Neutrophil (primary cell): ENCODE measurements at regions not wholly inside any gene's neighbourhood (a gene's known extent, or its start where the extent isn't known, plus 50 kb on each side); places are given as distances from the start of the nearest gene placed in this dataset.
"Not testable (repeated sequence)": the region's sequence is repeated elsewhere in the genome, so short reads cannot be mapped to it uniquely, and the experiment has no call there.

ENCODE experiments used
- H3K27ac ChIP-seq: fragments of 200-600 bp; sonication (generic); 2 replicates; pipeline ENCODE4 v1.5.1; 2016; ENCODE audit warnings: mild to moderate bottlenecking, moderate library complexity
- H3K27me3 ChIP-seq: fragments of 200-600 bp; sonication (generic); 2 replicates; pipeline ENCODE4 v1.6.0; 2016; ENCODE audit warnings: mild to moderate bottlenecking
- H3K36me3 ChIP-seq: fragments of 200-600 bp; sonication (generic); 2 replicates; pipeline ENCODE4 v1.5.1; 2017
- H3K4me1 ChIP-seq, 2 experiments: fragments of 200-600 bp in 1 of 2; sonication (generic) in 1 of 2; 1 replicate in 1 of 2; 2 replicates in 1 of 2; pipeline versions ENCODE4 v1.5.1 to v1.6.1; 2013 to 2016; ENCODE audit warnings: low read depth in 1 of 2, low read length in 1 of 2, mild to moderate bottlenecking in 1 of 2, moderate library complexity in 1 of 2; ENCODE audit not compliant: control insufficient read depth in 1 of 2, insufficient read depth in 1 of 2
- H3K4me3 ChIP-seq, 2 experiments: fragments of 200-600 bp in 1 of 2; sonication (generic) in 1 of 2; 1 replicate in 1 of 2; 2 replicates in 1 of 2; pipeline ENCODE4 v1.5.1; 2013 to 2016; ENCODE audit warnings: low read depth in 1 of 2, low read length in 1 of 2, mild to moderate bottlenecking in 1 of 2, moderate library complexity in 1 of 2
- H3K9me3 ChIP-seq: fragments of 200-600 bp; sonication (generic); 2 replicates; pipeline ENCODE4 v1.5.1; 2016
- TF ChIP-seq, protein P1 (sequence below): fragments of 200-600 bp; sonication (generic); IDR thresholded peaks from 2 replicates; pipeline ENCODE4 v1.5.1; 2016; ENCODE audit warnings: antibody characterized with exemption

DNA sequence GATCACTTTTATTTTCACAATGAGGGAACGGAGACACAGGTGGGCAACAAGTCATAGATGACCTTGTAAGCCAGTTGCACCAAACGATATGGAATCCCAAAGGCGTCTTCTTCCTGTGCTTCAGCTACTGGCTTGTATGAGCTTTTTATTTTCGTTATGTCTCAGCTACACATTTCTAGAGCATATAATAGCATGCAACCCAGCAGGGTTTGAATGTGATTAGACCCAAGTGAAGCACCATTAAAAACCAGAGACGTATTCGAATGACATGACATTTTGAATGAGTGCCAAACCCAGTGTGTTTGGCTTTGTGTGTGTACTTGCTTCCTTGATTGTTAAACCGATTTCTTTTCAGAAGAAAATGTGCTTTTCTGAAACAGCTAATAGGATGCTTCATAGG lies 963.2 kb upstream of the CELF2 start:
- no peaks in the 10 kb centered on the region for H3K36me3 ChIP-seq
- H3K4me3 ChIP-seq: no peak overlapping the region
- TF ChIP-seq, protein P1, sequence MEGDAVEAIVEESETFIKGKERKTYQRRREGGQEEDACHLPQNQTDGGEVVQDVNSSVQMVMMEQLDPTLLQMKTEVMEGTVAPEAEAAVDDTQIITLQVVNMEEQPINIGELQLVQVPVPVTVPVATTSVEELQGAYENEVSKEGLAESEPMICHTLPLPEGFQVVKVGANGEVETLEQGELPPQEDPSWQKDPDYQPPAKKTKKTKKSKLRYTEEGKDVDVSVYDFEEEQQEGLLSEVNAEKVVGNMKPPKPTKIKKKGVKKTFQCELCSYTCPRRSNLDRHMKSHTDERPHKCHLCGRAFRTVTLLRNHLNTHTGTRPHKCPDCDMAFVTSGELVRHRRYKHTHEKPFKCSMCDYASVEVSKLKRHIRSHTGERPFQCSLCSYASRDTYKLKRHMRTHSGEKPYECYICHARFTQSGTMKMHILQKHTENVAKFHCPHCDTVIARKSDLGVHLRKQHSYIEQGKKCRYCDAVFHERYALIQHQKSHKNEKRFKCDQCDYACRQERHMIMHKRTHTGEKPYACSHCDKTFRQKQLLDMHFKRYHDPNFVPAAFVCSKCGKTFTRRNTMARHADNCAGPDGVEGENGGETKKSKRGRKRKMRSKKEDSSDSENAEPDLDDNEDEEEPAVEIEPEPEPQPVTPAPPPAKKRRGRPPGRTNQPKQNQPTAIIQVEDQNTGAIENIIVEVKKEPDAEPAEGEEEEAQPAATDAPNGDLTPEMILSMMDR: no peak
- no peak overlapping the region for H3K27ac ChIP-seq
- no peaks in the 10 kb centered on the region for H3K9me3 ChIP-seq
- H3K27me3 ChIP-seq: no peaks in the 10 kb centered on the region
- H3K4me1 ChIP-seq: no peaks in the 10 kb centered on the region

DNA sequence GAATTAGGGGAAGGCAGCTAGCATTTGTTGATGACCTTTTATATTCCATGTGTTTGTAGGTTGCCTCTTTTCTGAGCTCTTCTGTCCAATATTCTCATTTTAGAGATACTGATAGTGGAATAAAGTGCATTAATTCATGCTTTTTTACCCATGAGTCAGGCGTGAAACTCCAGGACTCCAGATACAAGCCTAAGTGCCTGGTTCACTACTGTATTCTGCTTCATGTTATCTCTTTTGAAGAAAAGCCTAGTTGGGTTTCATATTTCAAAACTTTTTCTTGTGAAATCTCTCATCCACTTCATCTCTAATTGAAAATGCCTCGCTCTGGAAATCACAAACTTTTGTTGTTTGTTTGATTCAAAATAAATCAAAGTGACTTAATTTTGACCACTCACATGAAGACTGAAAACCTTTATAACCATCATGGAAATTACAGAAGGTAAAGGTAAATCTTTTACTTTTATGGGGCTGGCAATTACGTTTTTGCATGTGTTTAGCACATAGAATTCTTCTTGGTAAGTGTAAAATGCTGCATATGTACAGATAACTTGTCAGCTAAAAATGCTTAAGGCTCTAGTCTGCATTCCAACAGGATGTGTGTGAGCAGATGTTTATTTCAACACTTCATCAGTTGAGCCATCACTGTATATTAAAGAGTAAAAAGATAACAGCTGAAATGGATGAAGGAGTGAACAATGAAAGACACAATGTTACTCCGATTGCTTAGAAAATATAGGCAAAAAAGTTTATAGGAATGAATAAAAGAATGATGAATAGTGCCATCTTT lies 961.8 kb upstream of the CELF2 start:
- Histone ChIP-seq H3K36me3 (no peaks in the 10 kb centered on the region), H3K4me3 (no peak overlapping the region), H3K9me3 (no peaks in the 10 kb centered on the region), H3K27me3 (no peaks in the 10 kb centered on the region), H3K27ac (no peak overlapping the region), H3K4me1 (no peaks in the 10 kb centered on the region)
- TF ChIP-seq, protein P1: no peak

DNA sequence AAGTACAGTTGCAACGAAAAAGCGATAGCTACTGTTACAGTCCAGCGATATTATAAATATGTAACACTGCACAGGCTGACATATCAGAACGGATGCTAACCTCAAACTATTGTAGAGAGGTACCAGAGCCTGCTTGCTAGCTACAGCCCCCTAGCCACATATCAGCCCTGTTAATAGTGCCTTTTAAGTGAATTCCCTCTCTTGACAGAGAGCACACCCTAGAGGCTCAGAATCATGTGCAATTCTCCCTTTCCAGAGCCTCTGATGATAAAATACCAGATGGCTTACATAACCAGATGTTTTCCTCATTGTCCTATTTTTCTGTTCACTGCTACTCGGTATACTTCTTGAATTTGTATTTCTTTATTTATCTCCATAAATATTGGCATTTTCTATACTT lies 960.7 kb upstream of the CELF2 start:
- Histone ChIP-seq H3K27me3 (no peaks in the 10 kb centered on the region), H3K9me3 (no peaks in the 10 kb centered on the region), H3K4me1 (no peaks in the 10 kb centered on the region), H3K36me3 (no peaks in the 10 kb centered on the region), H3K4me3 (no peak overlapping the region), H3K27ac (no peak overlapping the region)
- TF ChIP-seq, protein P1: no peak

DNA sequence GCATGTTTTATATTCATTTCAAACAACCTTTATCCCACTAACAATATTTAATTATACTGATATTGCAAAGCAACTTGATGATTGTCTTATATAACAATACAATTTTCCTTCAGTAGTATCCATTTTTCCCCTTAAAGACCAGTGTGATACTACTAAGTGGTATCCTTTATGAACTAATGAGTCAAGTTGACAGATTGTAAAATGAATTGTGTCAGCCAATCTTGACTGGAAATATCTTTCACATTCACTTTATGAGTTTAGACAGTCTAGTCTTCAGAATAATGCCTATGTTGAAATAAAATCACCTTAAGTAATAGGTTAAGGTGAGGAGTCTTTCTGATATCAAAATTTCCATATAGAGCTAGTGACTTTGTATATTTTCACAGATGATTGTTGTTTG lies 950.0 kb upstream of the CELF2 start:
- no peaks in the 10 kb centered on the region for H3K9me3 ChIP-seq
- TF ChIP-seq, protein P1: no peak
- no peak overlapping the region for H3K27ac ChIP-seq
- H3K4me3 ChIP-seq: no peak overlapping the region
- no peaks in the 10 kb centered on the region for H3K27me3 ChIP-seq
- H3K4me1 ChIP-seq: no peaks in the 10 kb centered on the region
- H3K36me3 ChIP-seq: no peaks in the 10 kb centered on the region

DNA sequence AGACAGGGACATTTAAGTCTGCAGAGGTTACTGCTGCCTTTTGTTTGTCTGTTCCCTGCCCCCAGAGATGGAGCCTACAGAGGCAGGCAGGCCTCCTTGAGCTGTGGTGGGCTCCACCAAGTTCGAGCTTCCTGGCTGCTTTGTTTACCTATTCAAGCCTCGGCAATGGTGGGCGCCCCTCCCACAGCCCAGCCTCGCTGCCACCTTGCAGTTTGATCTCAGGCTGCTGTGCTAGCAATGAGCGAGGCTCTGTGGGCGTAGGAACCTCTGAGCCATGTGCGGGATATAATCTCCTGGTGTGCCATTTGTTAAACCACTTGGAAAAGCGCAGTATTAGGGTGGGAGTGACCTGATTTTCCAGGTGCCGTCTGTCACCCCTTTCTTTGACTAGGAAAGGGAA lies 942.8 kb upstream of the CELF2 start:
- not testable (repeated sequence) for H3K27me3 ChIP-seq, H3K27ac ChIP-seq, H3K9me3 ChIP-seq, H3K4me1 ChIP-seq, H3K36me3 ChIP-seq, H3K4me3 ChIP-seq

DNA sequence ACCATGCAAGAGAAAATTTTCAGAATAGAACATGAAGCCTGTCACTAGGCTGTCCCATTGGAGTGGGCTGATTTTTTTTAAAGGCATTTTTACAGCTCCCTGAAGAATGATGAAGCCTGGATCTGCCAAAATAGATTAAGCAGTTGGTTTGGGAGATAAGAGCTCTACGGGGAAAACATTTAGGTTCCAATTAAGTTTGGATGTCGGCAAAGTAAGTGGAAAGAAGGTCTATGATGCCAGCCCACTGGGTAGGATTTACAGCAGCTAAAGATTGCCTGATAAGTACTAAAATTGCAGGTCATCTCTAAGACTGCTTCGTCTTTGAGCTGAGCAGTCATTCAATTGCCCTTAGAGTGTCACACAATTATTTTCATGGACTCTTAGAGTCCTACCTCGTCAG lies 939.2 kb upstream of the CELF2 start:
- no peaks in the 10 kb centered on the region for H3K9me3 ChIP-seq
- no peaks in the 10 kb centered on the region for H3K36me3 ChIP-seq
- H3K27ac ChIP-seq: no peak overlapping the region
- H3K27me3 ChIP-seq: no peaks in the 10 kb centered on the region
- H3K4me3 ChIP-seq: no peak overlapping the region
- H3K4me1 ChIP-seq: no peaks in the 10 kb centered on the region
- TF ChIP-seq, protein P1: no peak
